HUES64 (cell line): ENCODE measurements at regions not wholly inside any gene's neighbourhood (a gene's known extent, or its start where the extent isn't known, plus 50 kb on each side); places are given as distances from the start of the nearest gene placed in this dataset.
"Not testable (repeated sequence)": the region's sequence is repeated elsewhere in the genome, so short reads cannot be mapped to it uniquely, and the experiment has no call there.

Source experiments
- H3K27ac ChIP-seq: 2 replicates; pipeline ENCODE4 v1.7.0; 2013; ENCODE audit warnings: low read depth, low read length, inconsistent platforms
- H3K27me3 ChIP-seq: 2 replicates; pipeline ENCODE4 v1.6.1; 2013; ENCODE audit warnings: mild to moderate bottlenecking, low read length; ENCODE audit not compliant: insufficient read depth
- H3K36me3 ChIP-seq: 2 replicates; pipeline ENCODE4 v1.6.1; 2013; ENCODE audit warnings: mild to moderate bottlenecking, low read length; ENCODE audit not compliant: insufficient read depth
- H3K4me1 ChIP-seq: 2 replicates; pipeline ENCODE4 v1.6.1; 2013; ENCODE audit warnings: mild to moderate bottlenecking, low read length, moderate library complexity; ENCODE audit not compliant: insufficient read depth
- H3K4me3 ChIP-seq: 2 replicates; pipeline ENCODE4 v1.5.1; 2013; ENCODE audit warnings: mild to moderate bottlenecking, low read length, moderate library complexity
- H3K9ac ChIP-seq: 2 replicates; pipeline ENCODE4 v1.6.1; 2013; ENCODE audit warnings: mild to moderate bottlenecking, low read depth, low read length
- H3K9me3 ChIP-seq: 2 replicates; pipeline ENCODE4 v1.6.1; 2013; ENCODE audit warnings: low read depth, low read length; ENCODE audit not compliant: insufficient read depth
- WGBS: fragments of 150-250, 120-280 bp; methylation state at CpG from one replicate; pipeline ENCODE4 v1.1.7; 2013; ENCODE audit warnings: missing lambda C conversion rate; 5-methylcytosine and 5-hydroxymethylcytosine counted together

DNA sequence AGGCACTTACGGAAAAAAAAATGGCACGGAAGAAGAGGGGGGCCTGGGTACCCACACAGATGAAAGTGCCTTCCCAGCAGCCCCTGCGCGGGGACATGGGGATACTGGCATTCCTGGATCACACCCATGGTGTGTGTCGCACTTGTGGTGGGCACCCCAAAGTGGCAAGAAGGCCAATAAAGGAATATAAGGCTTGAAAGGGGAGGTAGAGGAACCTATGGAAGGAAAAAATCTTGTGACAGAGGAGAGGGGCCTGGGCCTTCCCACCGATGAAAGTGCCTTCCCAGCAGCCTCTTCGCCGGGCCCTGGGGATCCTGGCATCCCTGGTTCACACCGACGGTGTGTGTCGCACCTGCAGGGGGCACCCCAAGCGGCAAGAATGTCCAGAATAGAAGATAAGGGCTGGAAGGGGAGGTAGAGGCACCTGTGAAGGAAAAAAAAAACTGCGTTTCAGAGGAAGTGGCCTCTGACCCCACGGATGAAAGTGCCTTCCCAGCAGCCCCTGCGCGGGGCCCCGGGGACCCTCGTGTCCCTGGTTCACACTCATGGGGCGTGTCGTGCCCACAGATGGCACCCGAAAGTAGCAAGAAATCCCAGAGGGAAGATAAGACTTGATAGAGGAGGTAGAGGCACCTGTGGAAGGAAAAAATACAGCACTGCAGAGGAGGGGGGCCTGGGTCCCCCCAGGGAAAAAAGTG lies 284.0 kb downstream of the ALG10 start:
- peaks cover 90% of the 10 kb centered on the region for H3K9me3 ChIP-seq
- no peak overlapping the region for H3K27ac ChIP-seq
- H3K4me3 ChIP-seq, result no peak overlapping the region
- no peak overlapping the region for H3K9ac ChIP-seq
- 87% methylated on average over 21 of the region's 21 CpGs for WGBS
- H3K27me3 ChIP-seq, result no peaks in the 10 kb centered on the region
- H3K4me1 ChIP-seq, result no peaks in the 10 kb centered on the region
- no peaks in the 10 kb centered on the region for H3K36me3 ChIP-seq

DNA sequence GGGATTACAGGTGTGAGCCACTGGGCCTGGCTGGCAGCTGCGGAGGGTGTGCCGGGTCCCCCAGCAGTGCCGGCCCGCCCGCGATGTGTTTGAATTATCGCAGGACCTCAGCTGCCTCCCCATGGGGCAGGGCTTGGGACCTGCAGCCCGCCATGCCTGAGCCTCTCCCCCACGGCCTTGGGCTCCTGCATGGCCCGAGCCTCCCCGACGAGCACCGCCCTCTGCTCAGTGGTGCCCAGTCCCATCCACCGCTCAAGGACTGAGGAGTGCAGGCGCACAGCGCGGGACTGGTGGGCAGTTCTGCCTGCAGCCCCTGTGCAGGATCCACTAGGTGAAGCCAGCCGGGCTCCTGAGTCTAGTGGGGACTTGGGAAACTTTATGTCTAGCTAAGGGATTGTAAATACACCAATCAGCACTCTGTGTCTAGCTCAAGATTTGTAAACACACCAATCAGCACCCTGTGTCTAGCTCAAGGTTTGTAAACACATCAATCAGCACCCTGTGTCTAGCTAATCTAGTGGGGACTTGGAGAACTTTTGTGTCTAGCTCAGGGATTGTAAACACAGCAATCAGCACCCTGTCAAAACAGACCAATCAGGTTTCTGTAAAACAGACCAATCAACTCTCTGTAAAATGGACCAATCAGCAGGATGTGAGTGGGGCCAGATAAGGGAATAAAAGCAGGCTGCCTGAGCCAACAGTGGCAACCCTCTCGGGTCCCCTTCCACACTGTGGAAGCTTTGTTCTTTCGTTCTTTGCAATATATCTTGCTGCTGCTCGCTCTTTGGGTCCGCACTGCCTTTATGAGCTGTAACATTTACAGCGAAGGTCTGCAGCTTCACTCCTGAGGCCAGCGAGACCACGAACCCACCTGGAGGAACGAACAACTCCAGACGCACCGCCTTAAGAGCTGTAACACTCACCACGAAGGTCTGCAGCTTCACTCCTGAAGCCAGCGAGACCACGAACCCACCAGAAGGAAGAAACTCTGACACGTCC lies 287.8 kb downstream of the ALG10 start:
- H3K9me3 ChIP-seq, result peaks cover 90% of the 10 kb centered on the region
- 86% methylated on average over 32 of the region's 32 CpGs for WGBS
- not testable (repeated sequence) for H3K4me3 ChIP-seq, H3K27me3 ChIP-seq, H3K4me1 ChIP-seq, H3K9ac ChIP-seq, H3K36me3 ChIP-seq, H3K27ac ChIP-seq

DNA sequence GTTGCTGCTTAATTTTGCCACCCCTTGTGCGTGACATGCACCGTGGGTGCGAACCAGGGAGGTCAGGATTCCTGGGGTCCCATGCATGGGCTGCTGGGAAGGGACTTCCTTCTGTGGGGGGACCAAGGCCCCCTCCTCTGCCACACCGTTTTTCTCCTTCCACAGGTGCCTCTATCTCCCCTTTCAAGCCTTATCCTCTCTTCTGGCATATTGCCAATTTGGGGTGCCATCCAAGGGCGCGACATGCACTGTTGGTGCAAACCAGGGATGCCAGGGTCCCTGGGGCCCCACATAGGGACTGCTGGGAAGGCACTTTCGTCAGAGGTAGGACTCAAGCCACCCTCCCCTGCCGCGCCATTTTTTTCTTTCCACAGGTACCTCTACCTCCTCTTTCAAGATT lies 289.0 kb downstream of the ALG10 start:
- H3K27me3 ChIP-seq, result no peaks in the 10 kb centered on the region
- H3K9me3 ChIP-seq, result peaks cover 90% of the 10 kb centered on the region
- H3K4me3 ChIP-seq, result no peak overlapping the region
- H3K9ac ChIP-seq, result no peak overlapping the region
- H3K27ac ChIP-seq, result no peak overlapping the region
- no peaks in the 10 kb centered on the region for H3K4me1 ChIP-seq
- H3K36me3 ChIP-seq, result no peaks in the 10 kb centered on the region
- 81% methylated on average over 9 of the region's 9 CpGs for WGBS

DNA sequence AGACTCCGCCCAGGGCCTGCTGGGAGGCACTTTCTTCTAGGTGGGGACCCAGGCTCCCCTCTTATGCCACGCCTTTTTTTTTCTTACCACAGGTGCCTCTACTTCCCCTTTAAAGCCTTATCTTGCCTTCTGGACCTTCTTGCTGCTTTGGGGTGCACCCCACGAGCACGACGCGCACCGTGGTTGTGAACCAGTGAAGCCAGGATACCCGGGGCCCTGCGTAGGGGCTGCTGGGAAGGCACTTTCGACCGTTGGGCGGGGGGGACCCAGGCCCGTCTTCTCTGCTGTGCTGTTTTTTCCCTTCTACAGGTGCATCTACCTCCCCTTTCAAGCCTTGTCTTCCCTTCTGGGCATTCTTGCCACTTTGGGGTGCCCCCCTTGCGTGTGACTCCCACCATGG lies 305.4 kb downstream of the ALG10 start:
- peaks cover 98% of the 10 kb centered on the region for H3K9me3 ChIP-seq
- WGBS, result 87% methylated on average over 14 of the region's 14 CpGs
- no peak overlapping the region for H3K4me3 ChIP-seq
- H3K27ac ChIP-seq, result no peak overlapping the region
- no peaks in the 10 kb centered on the region for H3K4me1 ChIP-seq
- H3K9ac ChIP-seq, result no peak overlapping the region
- H3K27me3 ChIP-seq, result no peaks in the 10 kb centered on the region
- H3K36me3 ChIP-seq, result no peaks in the 10 kb centered on the region

DNA sequence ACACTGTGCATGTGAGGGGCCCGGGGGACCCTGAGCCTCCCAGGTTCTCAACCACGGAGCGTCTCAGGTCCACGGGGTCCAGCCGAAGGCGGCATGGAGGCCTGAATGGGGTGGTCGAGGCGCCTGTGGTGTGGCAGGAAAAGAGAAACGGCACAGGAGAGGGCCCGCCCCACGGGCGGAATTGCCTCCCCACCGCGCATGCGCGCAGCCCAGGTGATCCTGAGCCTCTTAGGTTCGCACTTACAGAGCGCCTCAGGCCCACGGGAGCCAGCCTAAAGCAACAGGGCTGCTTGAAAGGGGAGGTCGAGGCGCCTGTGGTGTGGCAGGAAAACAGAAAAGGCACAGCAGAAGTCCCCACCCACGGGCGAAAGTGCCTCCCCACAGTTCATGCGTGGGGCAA lies 311.0 kb downstream of the ALG10 start:
- H3K36me3 ChIP-seq, result no peaks in the 10 kb centered on the region
- WGBS, result 90% methylated on average over 24 of the region's 24 CpGs
- H3K4me1 ChIP-seq, result no peaks in the 10 kb centered on the region
- H3K4me3 ChIP-seq, result no peak overlapping the region
- H3K27ac ChIP-seq, result no peak overlapping the region
- no peak overlapping the region for H3K9ac ChIP-seq
- H3K9me3 ChIP-seq, result peaks cover 94% of the 10 kb centered on the region
- no peaks in the 10 kb centered on the region for H3K27me3 ChIP-seq

DNA sequence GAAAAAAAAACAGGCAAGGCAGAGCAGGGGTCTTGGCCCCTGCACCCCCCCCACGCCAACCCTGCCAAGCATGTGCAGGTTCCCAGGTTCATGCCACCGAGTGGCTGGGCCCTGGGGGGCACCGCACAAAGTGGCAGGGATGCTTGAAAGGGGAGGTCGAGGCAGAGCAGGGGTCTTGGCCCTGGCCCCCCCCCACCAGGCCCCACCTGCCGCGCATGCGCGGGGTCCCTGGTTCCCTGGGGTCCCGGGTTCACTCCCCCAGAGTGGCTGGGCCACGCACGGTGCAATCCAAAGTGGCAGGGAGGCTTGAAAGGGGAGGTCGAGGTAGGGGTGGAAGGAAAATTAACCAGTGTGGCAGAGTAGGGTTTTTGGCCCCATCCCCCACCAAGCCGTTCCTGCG lies 312.2 kb downstream of the ALG10 start:
- no peak overlapping the region for H3K4me3 ChIP-seq
- H3K27me3 ChIP-seq, result no peaks in the 10 kb centered on the region
- H3K9ac ChIP-seq, result no peak overlapping the region
- peaks cover 94% of the 10 kb centered on the region for H3K9me3 ChIP-seq
- H3K27ac ChIP-seq, result no peak overlapping the region
- 91% methylated on average over 14 of the region's 14 CpGs for WGBS
- no peaks in the 10 kb centered on the region for H3K36me3 ChIP-seq
- no peaks in the 10 kb centered on the region for H3K4me1 ChIP-seq

DNA sequence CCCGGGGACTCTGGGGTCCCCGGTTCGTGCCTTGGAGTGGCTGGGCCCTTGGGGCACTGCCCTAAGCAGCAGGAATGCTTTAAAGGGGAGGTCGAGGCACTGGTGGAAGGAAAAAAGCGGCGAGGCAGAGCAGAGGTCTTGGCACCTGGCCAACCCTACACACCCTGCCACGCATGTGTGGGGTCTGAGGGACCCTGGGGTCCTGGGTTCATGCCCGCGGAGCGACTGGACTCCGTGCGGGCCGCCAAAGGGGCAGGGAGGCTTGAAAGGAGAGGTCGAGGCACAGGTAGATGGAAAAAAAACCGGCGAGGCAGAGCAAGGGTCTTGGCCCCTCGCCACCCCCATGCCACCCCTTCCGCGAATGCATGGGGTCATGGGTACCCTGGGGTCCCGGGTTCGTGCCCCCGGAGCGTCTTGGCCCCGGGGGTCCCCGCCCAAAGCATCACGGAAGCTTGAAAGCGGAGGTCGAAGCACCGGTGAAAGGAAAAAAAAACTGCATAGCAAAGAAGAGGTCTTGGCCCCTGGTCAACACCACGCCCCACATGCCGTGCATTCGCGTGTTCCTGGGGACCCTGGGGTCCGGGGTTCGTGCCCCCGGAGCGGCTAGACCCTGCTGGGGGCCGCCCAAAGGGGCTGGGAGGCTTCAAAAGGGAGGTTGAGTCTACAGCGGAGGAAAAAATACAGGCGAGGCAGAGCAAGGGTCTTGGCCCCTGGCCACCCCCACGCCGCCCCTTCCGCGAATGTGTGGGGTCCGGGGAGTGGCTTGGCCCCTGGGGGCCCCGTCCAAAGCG lies 312.9 kb downstream of the ALG10 start:
- 76% methylated on average over 47 of the region's 47 CpGs for WGBS
- Histone ChIP-seq H3K36me3 (no peaks in the 10 kb centered on the region), H3K4me1 (no peaks in the 10 kb centered on the region), H3K27me3 (no peaks in the 10 kb centered on the region), H3K27ac (no peak overlapping the region), H3K4me3 (no peak overlapping the region), H3K9me3 (peaks cover 92% of the 10 kb centered on the region), H3K9ac (no peak overlapping the region)

DNA sequence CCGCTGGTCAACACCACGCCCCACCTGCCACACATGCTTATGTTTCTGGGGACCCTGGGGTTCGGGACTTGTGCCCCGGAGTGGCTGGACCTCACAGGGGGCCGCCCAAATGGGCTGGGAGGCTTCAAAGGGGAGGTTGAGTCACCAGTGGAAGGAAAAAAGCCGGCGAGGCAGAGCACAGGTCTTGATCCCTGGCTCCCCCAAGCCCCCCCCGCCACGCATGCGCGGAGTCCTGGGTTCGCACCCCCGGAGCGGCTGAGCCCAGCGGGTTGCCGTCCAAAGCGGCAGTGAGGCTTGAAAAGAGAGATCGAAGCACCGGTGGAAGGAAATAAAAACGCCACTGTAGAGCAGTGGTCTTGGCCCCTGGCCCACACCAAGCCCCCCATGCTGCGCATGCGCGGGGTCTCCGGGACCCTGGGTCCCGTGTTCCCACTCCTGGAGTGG lies 313.5 kb downstream of the ALG10 start:
- Histone ChIP-seq H3K9ac (no peak overlapping the region), H3K36me3 (no peaks in the 10 kb centered on the region), H3K9me3 (peaks cover 89% of the 10 kb centered on the region), H3K4me3 (no peak overlapping the region), H3K27ac (no peak overlapping the region), H3K27me3 (no peaks in the 10 kb centered on the region), H3K4me1 (no peaks in the 10 kb centered on the region)
- 84% methylated on average over 25 of the region's 25 CpGs for WGBS

DNA sequence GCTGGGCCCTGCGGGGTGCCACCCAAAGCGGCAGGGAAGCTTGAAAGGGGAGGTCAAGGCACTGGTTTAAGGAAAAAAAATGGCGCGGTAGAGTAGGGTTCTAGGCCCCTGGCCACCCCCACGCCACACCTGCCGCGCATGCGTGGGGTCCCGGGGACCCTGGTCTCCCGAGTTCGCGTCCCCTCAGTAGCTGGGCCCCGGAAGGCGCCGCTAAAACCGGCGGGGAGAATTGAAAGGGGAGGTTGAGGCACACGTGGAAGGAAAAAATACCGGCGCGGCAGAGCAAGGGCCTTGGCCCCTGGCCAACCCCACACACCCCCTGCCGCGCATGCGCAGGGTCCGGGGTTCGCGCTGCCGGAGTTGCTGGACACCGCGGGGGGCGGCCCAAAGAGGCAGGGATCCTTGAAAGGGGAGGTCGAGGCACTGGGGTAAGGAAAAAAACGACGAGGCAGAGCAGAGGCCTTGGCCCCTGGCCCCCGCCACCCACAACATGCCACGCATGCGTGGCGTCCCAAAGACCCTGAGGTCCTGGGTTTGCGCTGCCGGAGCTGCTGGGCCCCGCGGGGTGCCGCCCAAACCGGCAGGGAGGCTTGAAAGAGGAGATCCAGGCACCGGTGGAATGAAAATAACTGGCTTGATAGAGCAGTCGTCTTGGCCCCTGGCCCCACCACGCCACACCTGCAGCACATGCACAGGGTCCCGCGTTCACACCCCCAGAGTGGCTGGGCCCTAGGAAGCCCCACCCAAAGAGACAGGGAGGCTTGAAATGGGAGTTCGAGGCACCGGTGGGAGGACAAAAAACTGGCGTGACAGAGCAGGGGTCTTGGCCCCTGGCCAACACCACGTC lies 314.5 kb downstream of the ALG10 start:
- Histone ChIP-seq H3K27me3 (no peaks in the 10 kb centered on the region), H3K9ac (no peak overlapping the region), H3K4me1 (no peaks in the 10 kb centered on the region), H3K9me3 (peaks cover 86% of the 10 kb centered on the region), H3K4me3 (no peak overlapping the region), H3K36me3 (no peaks in the 10 kb centered on the region), H3K27ac (no peak overlapping the region)
- WGBS, result 93% methylated on average over 49 of the region's 53 CpGs

DNA sequence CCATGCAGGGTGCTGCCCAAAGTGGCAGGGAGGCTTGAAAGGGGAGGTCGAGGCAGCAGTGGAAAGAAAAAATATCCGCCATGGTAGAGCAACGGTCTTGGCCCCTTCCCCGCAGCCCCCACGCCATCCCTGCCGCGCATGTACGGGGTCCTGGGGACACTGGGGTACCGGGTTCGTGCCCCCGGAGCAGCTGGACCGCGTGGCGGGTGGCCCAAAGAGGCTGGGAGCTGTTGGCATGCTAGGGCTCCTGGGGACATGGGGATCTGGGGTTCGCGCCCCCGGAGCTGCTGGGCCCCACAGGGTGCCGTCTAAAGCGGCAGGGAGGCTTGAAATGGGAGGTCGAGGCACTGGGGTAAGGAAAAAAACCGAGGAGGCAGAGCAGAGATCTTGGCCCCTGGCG lies 316.5 kb downstream of the ALG10 start:
- Histone ChIP-seq H3K27me3 (no peaks in the 10 kb centered on the region), H3K4me3 (no peak overlapping the region), H3K36me3 (no peaks in the 10 kb centered on the region), H3K27ac (no peak overlapping the region), H3K9ac (no peak overlapping the region), H3K9me3 (peaks cover 78% of the 10 kb centered on the region), H3K4me1 (no peaks in the 10 kb centered on the region)
- 92% methylated on average over 22 of the region's 22 CpGs for WGBS
